ENCODE measurements at regions not wholly inside any gene's neighbourhood (a gene's known extent, or its start where the extent isn't known, plus 50 kb on each side); places are given as distances from the start of the nearest gene placed in this dataset.

- DNase-seq (ENCODE audit: low spot score) = no peak
Observed at GRCh38 chr13:47168618-47169017, 271.8 kb upstream of the HTR2A start.

- DNase-seq (ENCODE audit: low spot score) = no peak
Observed at GRCh38 chr13:47168066-47168465, 271.2 kb upstream of the HTR2A start.

GRCh38 chr13:47166336-47166735, 269.5 kb upstream of the HTR2A start:
- no peak for DNase-seq (ENCODE audit: low spot score)

- no peak for DNase-seq (ENCODE audit: low spot score)
Observed at GRCh38 chr13:47159853-47160550, 263.1 kb upstream of the HTR2A start.

DNA sequence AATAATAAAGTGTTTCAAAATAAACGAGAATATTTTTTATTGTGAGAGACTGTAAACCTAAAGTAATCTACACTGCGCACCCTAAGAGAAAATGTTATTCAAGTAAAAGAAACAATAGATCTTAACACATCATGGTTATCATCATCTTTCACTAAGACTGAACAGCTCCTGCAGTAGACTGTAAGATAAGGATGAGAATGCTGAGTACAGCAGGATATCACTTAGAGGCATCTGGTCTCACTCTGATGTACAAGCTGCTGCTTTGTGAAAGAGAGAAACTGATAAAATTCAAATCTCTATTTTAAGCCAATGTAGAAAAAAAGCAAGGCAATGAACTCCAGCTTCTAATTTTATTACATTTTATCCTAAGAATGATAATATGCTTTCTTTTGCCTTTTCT, 261.7 kb upstream of the HTR2A start:
- no peak for DNase-seq (ENCODE audit: low spot score)

DNA sequence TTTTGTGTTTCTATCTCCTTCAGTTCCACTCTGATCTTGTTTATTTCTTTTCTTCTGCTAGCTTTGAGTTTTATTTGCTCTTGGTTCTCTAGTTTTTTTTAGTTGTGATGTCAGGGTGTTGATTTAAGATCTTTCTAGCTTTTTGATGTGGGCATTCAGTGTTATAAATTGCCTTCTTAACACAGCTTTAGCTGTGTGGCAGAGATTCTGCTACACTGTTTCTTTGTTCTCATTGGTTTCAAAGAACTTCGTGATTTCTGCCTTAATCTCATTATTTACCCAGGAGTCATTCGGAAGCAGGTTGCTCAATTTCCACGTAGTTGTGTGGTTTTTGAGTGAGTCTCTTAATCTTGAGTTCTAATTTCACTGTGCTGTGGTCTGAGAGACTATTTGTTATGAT, 251.7 kb upstream of the HTR2A start:
- no peak for DNase-seq (ENCODE audit: low spot score)

GRCh38 chr13:47147812-47148119, 250.9 kb upstream of the HTR2A start:
- DNase-seq (ENCODE audit: low spot score) = no peak

DNA sequence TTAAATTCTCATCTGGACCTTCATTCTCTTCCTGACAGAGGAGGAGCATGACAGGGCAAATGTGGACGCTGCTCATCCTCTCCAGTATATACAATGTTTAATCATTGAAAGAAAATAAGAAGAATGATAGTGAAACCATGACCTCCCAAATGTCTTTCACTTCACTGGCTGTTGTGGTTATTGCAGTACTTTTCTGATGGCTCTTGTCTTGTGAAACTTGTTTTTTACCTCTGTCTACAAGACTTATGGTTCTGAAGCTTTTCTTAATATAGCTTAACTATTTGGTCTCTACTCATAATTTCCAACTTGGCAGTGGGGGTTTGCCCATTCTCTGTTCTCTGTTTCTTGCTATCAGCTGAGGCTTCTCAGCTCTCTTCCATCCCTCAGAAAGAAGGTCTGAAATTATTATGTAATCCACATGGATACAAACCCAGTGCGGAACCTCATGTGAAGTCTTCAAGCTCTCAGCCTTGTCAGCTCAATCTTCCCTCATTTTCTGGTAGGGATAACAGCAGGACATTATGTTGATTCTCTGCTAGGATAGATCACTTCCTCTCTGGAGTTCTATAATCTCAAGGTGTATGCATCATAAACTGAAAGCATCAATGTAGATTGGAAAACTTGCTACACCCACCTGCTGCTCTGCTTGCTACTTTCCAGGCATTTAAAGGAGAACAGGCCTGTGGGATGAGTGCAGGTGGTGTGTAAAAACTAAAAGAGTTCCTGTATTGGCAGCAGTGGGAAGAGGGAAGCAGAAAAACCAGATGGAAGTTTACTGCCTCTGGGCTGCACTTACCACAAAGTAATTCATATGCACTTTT, 250.3 kb upstream of the HTR2A start:
- DNase-seq (ENCODE audit: low spot score) = no peak

DNA sequence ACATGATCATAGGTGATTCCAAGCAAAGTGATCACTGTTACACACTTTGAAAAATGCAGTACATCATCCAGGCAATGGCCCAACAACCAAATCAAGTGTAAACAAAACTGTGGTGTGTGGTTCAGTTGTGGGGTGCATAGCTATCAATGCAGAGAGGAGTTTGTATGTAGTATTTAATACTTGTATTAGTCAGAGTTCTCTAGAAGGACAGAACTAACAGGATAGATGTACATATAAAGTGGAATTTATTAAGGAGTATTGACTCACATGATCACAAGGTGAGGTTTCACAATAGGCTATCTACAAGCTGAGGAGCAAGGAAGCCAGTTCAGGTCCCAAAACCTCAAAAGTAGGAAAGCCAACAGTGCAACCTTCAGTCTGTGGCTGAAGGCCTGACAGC, 249.3 kb upstream of the HTR2A start:
- DNase-seq (ENCODE audit: low spot score) = peak; percentile 3

GRCh38 chr13:47144782-47145181, 247.9 kb upstream of the HTR2A start:
- DNase-seq (ENCODE audit: low spot score) = no peak

- no peak for DNase-seq (ENCODE audit: low spot score)
Observed at GRCh38 chr13:47142105-47142504, 245.3 kb upstream of the HTR2A start.

DNA sequence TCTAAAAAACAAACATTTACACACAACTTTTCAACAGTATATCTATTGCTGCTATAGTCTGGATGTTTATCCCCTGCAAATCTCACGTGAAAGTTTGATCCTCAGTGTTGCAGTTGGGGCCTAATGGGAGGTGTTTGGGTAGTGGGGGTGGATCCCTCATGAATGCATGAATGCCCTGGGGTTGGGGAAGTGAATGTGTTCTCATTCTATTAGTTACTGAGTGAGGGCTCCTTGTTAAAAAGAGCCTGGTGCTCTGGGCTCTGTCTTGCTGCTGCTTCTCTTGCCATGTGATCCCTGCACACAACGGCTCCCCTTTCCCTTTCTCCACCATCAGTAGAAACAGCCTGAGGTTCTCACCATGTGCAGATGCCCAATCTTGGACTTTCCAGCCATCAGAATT, 242.7 kb upstream of the HTR2A start:
- DNase-seq (ENCODE audit: low spot score) = no peak

DNA sequence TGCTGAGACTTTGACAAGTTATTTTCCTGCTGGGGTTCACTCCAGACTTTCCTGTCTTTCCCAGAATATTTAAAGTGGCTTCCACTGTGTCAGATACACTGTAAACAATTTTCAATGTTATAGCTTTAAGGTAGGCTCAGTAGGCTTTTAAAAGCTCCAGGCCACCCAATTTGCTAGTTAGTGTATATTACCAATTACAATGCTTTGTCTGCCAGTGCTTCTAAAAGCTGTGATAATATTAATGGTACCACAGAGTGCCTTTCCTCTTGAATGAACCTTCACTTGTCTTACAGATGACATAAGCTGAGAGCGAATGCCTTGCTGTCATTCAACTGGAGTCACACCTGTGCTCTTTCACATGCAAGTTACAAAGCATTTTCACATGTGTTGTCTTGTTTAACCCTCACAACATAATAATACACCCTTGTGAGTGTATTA, 239.7 kb upstream of the HTR2A start:
- no peak for DNase-seq (ENCODE audit: low spot score)

DNA sequence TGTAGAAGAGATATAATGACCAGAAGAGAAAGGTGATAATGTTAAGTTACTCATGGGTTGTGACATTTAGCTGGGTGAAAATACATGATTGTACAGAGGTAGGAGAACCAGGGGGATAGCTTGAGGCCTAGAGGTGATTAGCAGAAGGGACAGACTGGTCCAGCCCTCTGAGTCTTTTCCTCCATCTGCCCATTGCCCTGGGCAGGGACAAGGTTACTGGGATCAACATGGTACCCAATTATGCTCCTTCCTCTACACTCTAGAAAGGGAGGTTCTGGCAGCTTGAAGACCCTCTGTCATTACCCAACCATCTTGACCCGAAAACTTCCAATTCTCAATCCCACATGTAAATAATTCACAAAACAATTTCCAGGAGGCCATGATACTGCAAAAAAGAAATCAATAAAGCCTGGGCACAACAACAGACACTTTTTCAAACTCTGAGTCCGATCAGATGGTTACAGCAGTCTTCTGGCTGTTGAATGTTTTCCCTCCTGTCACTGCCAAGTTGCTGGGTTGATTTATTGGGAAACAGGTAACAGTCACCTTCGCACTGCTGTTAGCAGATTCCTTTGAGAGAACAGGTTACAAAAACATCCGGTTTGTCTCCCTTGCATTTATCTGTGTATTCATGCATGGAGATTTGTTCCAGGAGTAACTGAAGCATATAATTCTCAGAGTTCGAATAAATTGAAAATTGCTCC, 239.1 kb upstream of the HTR2A start:
- no peak for DNase-seq (ENCODE audit: low spot score)

DNA sequence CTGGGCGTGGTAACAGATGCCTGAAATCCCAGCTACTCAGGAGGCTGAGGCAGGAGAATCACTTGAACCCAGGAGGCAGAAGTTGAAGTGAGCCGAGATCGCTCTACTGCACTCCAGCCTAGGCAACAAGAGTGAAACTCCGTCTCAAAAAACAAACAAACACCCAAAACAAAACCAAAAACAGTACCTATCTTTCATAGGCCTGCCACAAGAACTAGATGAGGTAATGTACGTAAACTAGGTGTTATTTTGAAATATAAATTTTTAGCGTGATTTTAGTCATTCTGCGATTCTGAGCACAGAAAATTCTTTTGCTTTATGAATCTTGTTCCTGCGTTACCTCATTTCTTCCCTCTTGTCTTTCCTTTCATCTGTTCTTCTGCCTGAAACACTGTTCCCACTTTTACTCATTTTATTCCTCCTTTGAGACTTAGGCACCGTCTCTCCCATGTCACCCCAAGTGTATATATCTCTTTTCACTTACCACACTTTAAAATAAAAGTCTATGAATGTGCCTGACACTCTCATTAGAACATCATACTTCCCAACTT, 238.2 kb upstream of the HTR2A start:
- no peak for DNase-seq (ENCODE audit: low spot score)

DNA sequence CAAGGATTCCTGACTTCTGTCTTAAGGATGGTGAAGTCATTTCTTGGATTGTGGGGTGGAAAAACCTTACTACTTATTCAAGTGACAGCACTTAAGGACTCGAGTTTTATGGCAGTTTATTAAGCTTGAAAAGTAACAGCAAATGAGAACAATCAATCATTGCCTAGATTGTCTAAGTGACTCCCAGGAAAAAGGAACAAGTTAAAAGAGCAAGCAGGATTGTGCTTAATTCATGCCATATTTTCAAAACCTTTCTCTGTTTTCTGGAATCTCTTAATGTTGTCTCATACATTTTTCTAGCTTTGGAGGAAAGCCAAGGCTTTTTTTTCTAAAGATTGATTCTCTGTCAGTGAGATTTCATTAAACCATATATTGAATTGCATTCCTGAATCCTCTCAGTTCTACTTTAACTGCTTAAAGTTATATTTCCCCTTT, 236.2 kb upstream of the HTR2A start:
- peak; percentile 18 for DNase-seq (ENCODE audit: low spot score)

- no peak for DNase-seq (ENCODE audit: low spot score)
Observed at GRCh38 chr13:47129461-47129860, 232.6 kb upstream of the HTR2A start.

GRCh38 chr13:47126432-47126831, 229.6 kb upstream of the HTR2A start:
- DNase-seq (ENCODE audit: low spot score) = no peak

- DNase-seq (ENCODE audit: low spot score) = no peak
Observed at GRCh38 chr13:47121092-47121763, 224.4 kb upstream of the HTR2A start.

DNA sequence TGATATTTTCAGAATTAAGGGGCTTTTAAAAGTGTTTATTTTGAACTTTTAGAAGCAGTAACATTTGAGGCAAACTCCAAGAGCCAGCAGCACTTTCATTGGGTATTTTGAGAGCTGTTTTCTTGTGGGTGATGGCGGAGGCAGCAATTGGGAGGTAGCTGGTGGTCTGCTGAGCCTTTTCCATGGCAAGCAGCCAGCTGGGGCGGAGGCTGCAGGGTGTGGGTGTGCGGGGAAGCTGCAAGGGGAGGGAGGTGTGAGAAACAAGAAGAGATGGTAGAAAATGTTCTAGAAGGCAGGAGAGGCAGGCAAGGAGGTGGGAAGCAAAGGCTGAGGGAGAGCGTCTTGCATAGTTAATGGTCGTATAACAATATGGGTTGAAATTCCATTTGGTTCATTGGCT, 223.4 kb upstream of the HTR2A start:
- DNase-seq (ENCODE audit: low spot score) = no peak

- DNase-seq (ENCODE audit: low spot score) = no peak
Observed at GRCh38 chr13:47119575-47120235, 222.9 kb upstream of the HTR2A start.

DNA sequence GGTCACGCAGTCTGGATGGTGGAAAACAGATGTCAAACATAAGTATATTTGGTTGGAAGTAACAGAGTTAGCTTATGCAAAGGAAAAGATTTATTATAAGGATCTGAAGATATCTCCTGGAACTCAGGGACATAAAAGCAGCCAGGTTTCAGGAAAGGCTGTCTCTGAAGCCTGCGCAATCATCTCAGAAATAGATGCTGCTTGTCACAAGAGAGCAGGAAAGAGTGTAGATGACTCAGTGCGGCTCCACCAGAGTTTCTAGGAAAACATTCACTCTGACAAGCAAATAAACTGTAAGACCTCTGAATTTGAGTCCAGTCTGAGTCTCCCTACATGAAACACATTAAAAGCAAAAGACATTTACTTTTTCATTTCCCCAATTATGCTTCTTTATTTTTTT, 220.4 kb upstream of the HTR2A start:
- peak; percentile 59 for DNase-seq (ENCODE audit: low spot score)
